ENCODE measurements at regions not wholly inside any gene's neighbourhood (a gene's known extent, or its start where the extent isn't known, plus 50 kb on each side); places are given as distances from the start of the nearest gene placed in this dataset.

DNA sequence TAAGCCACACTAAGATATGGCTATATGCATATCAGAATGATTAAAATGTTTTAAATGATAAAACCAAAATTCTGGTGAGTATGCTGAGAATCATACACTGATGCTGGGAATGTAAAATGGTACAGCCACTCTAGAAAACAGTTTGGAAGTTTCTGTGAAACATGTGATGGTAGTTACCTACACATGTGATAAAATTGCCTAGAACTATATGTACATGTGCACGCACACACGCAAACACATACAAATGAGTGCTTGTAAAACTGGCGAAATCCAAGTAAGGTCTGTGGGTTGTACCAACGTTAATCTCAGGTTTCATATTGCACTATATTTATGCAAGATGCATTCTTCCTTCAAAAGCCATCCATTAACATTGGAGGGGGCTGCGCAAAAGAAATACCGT is 195.0 kb upstream of the RAB6C start:
- TF ChIP-seq, protein P1, sequence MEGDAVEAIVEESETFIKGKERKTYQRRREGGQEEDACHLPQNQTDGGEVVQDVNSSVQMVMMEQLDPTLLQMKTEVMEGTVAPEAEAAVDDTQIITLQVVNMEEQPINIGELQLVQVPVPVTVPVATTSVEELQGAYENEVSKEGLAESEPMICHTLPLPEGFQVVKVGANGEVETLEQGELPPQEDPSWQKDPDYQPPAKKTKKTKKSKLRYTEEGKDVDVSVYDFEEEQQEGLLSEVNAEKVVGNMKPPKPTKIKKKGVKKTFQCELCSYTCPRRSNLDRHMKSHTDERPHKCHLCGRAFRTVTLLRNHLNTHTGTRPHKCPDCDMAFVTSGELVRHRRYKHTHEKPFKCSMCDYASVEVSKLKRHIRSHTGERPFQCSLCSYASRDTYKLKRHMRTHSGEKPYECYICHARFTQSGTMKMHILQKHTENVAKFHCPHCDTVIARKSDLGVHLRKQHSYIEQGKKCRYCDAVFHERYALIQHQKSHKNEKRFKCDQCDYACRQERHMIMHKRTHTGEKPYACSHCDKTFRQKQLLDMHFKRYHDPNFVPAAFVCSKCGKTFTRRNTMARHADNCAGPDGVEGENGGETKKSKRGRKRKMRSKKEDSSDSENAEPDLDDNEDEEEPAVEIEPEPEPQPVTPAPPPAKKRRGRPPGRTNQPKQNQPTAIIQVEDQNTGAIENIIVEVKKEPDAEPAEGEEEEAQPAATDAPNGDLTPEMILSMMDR (IDR thresholded peaks at IDR 0.05), result no peak
- no peak for TF ChIP-seq EZH2 (IDR thresholded peaks at IDR 0.05)

Data from neural progenitor cell (in vitro differentiated cells).